ENCODE measurements at regions not wholly inside any gene's neighbourhood (a gene's known extent, or its start where the extent isn't known, plus 50 kb on each side); places are given as distances from the start of the nearest gene placed in this dataset.

DNA sequence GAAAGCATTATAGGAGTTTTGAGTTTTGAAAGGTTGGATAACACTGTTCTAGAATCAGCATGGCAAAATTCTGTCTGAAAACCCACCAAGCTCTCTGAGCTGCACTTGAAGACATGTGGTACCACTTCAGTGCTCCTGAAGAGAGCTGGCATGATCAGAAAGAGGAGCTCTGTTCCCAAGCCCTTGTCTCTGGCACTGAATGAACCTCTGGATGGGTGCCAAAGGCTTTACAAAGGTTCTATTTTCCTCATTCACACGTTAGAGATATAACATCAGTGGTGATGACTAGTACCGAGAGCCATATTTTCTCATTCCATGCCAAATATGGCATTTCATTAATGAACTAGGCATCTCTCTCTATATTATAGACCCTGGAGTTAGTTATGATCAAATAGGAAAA lies 301.8 kb upstream of the ID4 start:
- TF ChIP-seq POLR2A (IDR thresholded peaks at IDR 0.05; ENCODE audit: low read depth, low read length) (no peak), FOS (IDR thresholded peaks at IDR 0.05; ENCODE audit: borderline replicate concordance, insufficient read depth, low read length) (no peak), MYC (IDR thresholded peaks at IDR 0.05; ENCODE audit: low read depth, low read length) (no peak), POLR2AphosphoS5 (IDR thresholded peaks at IDR 0.05; ENCODE audit: insufficient read depth, low read depth, low read length) (no peak), EZH2 (IDR thresholded peaks at IDR 0.05; ENCODE audit: borderline replicate concordance, low read depth, low read length, severe bottlenecking) (no peak), GATA2 (IDR thresholded peaks at IDR 0.05; ENCODE audit: insufficient read depth, insufficient read length, low read depth, low read length) (no peak), JUN (IDR thresholded peaks at IDR 0.05; ENCODE audit: borderline replicate concordance, insufficient read depth, insufficient read length, low read depth) (no peak)
- TF ChIP-seq, protein P1, sequence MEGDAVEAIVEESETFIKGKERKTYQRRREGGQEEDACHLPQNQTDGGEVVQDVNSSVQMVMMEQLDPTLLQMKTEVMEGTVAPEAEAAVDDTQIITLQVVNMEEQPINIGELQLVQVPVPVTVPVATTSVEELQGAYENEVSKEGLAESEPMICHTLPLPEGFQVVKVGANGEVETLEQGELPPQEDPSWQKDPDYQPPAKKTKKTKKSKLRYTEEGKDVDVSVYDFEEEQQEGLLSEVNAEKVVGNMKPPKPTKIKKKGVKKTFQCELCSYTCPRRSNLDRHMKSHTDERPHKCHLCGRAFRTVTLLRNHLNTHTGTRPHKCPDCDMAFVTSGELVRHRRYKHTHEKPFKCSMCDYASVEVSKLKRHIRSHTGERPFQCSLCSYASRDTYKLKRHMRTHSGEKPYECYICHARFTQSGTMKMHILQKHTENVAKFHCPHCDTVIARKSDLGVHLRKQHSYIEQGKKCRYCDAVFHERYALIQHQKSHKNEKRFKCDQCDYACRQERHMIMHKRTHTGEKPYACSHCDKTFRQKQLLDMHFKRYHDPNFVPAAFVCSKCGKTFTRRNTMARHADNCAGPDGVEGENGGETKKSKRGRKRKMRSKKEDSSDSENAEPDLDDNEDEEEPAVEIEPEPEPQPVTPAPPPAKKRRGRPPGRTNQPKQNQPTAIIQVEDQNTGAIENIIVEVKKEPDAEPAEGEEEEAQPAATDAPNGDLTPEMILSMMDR (IDR thresholded peaks at IDR 0.05; ENCODE audit: extremely low read depth in 1 of 2, insufficient read depth in 1 of 2, low read depth in 1 of 2, low read length in 2 of 2), result no peak
- TF ChIP-seq, protein P2, sequence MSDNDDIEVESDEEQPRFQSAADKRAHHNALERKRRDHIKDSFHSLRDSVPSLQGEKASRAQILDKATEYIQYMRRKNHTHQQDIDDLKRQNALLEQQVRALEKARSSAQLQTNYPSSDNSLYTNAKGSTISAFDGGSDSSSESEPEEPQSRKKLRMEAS (IDR thresholded peaks at IDR 0.05; ENCODE audit: insufficient read depth, insufficient read length), result no peak

Data from endothelial cell of umbilical vein (primary cell).